H1 (cell line): ENCODE measurements at regions not wholly inside any gene's neighbourhood (a gene's known extent, or its start where the extent isn't known, plus 50 kb on each side); places are given as distances from the start of the nearest gene placed in this dataset.

Source experiments
- EP300 ChIP-seq, 2 experiments: IDR thresholded peaks; 1 replicate in 1 of 2; 2 replicates in 1 of 2; pipeline ENCODE4 v1.6.1; 2011 to 2012; ENCODE audit warnings: low read depth in 2 of 2, low read length in 2 of 2, mild to moderate bottlenecking in 2 of 2, borderline replicate concordance in 1 of 2, inconsistent platforms in 1 of 2, moderate library complexity in 1 of 2
- TF ChIP-seq, protein P1 (sequence below), 3 experiments: IDR thresholded peaks; 1 replicate in 2 of 3; 2 replicates in 1 of 3; pipeline versions ENCODE4 v1.5.1 to v1.6.1; 2011; ENCODE audit warnings: low read length in 3 of 3, mild to moderate bottlenecking in 3 of 3, inconsistent platforms in 2 of 3, low read depth in 1 of 3, moderate library complexity in 1 of 3; ENCODE audit not compliant: insufficient read depth in 1 of 3; ENCODE audit errors: control extremely low read depth in 1 of 3
- TF ChIP-seq, protein P2 (sequence below): IDR thresholded peaks from 2 replicates; pipeline ENCODE4 v1.6.1; 2012; ENCODE audit warnings: inconsistent platforms

DNA sequence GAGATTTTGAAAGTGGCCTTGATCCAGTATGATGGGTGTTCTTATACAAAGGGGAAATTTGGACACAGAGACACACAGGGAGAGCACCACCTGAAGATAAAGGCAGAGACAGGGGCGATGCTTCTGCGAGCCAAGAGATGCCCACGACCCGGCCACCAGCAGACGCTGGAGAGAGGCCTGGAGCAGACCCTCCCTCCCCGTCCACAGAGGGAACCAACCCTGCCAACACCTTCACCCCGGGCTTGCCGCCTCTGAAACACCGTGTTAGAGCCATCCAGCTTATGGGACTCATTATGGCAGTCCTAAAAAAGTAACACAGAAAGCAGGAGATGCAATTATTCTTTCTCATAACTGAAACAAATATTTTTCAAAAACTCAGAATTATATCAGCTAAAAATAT is 303.3 kb upstream of the SHH start:
- TF ChIP-seq, protein P1, sequence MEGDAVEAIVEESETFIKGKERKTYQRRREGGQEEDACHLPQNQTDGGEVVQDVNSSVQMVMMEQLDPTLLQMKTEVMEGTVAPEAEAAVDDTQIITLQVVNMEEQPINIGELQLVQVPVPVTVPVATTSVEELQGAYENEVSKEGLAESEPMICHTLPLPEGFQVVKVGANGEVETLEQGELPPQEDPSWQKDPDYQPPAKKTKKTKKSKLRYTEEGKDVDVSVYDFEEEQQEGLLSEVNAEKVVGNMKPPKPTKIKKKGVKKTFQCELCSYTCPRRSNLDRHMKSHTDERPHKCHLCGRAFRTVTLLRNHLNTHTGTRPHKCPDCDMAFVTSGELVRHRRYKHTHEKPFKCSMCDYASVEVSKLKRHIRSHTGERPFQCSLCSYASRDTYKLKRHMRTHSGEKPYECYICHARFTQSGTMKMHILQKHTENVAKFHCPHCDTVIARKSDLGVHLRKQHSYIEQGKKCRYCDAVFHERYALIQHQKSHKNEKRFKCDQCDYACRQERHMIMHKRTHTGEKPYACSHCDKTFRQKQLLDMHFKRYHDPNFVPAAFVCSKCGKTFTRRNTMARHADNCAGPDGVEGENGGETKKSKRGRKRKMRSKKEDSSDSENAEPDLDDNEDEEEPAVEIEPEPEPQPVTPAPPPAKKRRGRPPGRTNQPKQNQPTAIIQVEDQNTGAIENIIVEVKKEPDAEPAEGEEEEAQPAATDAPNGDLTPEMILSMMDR (IDR thresholded peaks at IDR 0.05; ENCODE audit: control extremely low read depth in 1 of 3, insufficient read depth in 1 of 3, low read depth in 1 of 3, low read length in 3 of 3) = no peak
- TF ChIP-seq, protein P2, sequence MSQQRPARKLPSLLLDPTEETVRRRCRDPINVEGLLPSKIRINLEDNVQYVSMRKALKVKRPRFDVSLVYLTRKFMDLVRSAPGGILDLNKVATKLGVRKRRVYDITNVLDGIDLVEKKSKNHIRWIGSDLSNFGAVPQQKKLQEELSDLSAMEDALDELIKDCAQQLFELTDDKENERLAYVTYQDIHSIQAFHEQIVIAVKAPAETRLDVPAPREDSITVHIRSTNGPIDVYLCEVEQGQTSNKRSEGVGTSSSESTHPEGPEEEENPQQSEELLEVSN = no peak
- TF ChIP-seq EP300 (IDR thresholded peaks at IDR 0.05; ENCODE audit: borderline replicate concordance in 1 of 2, low read depth in 2 of 2, low read length in 2 of 2) = no peak
